GM23338 (cell line): ENCODE measurements at regions not wholly inside any gene's neighbourhood (a gene's known extent, or its start where the extent isn't known, plus 50 kb on each side); places are given as distances from the start of the nearest gene placed in this dataset.

Experiments
- ATAC-seq: fragments of 200-7000 bp; cut with Tn5 transposase; 3 replicates; pipeline ENCODE4 v1.9.1; 2020
- DNase-seq: peaks from one replicate; pipeline ENCODE4 v3.0.0-alpha.2; 2015; ENCODE audit warnings: low spot score
- H2AFZ ChIP-seq: fragments of 200-600 bp; sonication (generic); 2 replicates; pipeline ENCODE4 v1.8.0; 2016; ENCODE audit warnings: antibody characterized with exemption, mild to moderate bottlenecking, moderate library complexity
- H3F3A ChIP-seq: fragments of 200-600 bp; sonication (generic); replicated peaks from 2 replicates; pipeline ENCODE4 v1.8.0; 2017; ENCODE audit warnings: antibody characterized with exemption, mixed run types, low read depth
- H3K27ac ChIP-seq: fragments of 200-600 bp; sonication (generic); 2 replicates; pipeline ENCODE4 v1.6.1; 2016; ENCODE audit warnings: low read depth
- H3K27me3 ChIP-seq: fragments of 200-600 bp; sonication (generic); 2 replicates; pipeline ENCODE4 v1.8.0; 2016; ENCODE audit warnings: mild to moderate bottlenecking, mixed run types, moderate library complexity; ENCODE audit not compliant: insufficient read depth
- H3K36me3 ChIP-seq: fragments of 200-600 bp; sonication (generic); 2 replicates; pipeline ENCODE4 v1.8.0; 2016; ENCODE audit warnings: mild to moderate bottlenecking; ENCODE audit not compliant: insufficient read depth
- H3K4me1 ChIP-seq: fragments of 200-600 bp; sonication (generic); 2 replicates; pipeline ENCODE4 v1.8.0; 2016; ENCODE audit warnings: mild to moderate bottlenecking, moderate library complexity; ENCODE audit not compliant: insufficient read depth
- H3K4me2 ChIP-seq: fragments of 200-600 bp; sonication (generic); 2 replicates; pipeline ENCODE4 v1.7.1; 2017; ENCODE audit warnings: mixed run types
- H3K4me3 ChIP-seq: fragments of 200-600 bp; sonication (generic); 2 replicates; pipeline ENCODE4 v1.6.1; 2016; ENCODE audit warnings: mixed run types
- H3K79me2 ChIP-seq: fragments of 200-600 bp; sonication (generic); replicated peaks from 2 replicates; pipeline ENCODE4 v1.8.0; 2017; ENCODE audit warnings: mild to moderate bottlenecking; ENCODE audit not compliant: insufficient read depth
- H3K9me2 ChIP-seq: fragments of 200-600 bp; sonication (generic); 2 replicates; pipeline ENCODE4 v1.8.0; 2017; ENCODE audit not compliant: insufficient read depth
- H4K20me1 ChIP-seq: fragments of 200-600 bp; sonication (generic); replicated peaks from 2 replicates; pipeline ENCODE4 v1.8.0; 2017; ENCODE audit warnings: mild to moderate bottlenecking; ENCODE audit not compliant: insufficient read depth
- H3K27ac Mint-ChIP-seq: 2 replicates; pipeline ENCODE4 v1.8.0; 2020; ENCODE audit warnings: inconsistent platforms, mild to moderate bottlenecking, moderate library complexity, mixed read lengths
- H3K27me3 Mint-ChIP-seq: 3 replicates; pipeline ENCODE4 v1.8.0; 2022; ENCODE audit warnings: low read depth, mild to moderate bottlenecking, moderate library complexity, mixed read lengths, inconsistent platforms; ENCODE audit not compliant: insufficient read depth, poor library complexity
- H3K36me3 Mint-ChIP-seq: 3 replicates; pipeline ENCODE4 v1.8.0; 2021; ENCODE audit warnings: low read depth, mild to moderate bottlenecking, inconsistent platforms, moderate library complexity, mixed read lengths
- H3K4me1 Mint-ChIP-seq: 3 replicates; pipeline ENCODE4 v1.8.0; 2020; ENCODE audit warnings: mild to moderate bottlenecking, inconsistent platforms, mixed read lengths
- H3K4me3 Mint-ChIP-seq: 3 replicates; pipeline ENCODE4 v1.8.0; 2021; ENCODE audit warnings: moderate library complexity, mild to moderate bottlenecking, inconsistent platforms, mixed read lengths
- H3K9me3 Mint-ChIP-seq: 3 replicates; pipeline ENCODE4 v1.8.0; 2020; ENCODE audit warnings: moderate library complexity, mild to moderate bottlenecking, inconsistent platforms, mixed read lengths
- CREB1 ChIP-seq: fragments of 250-450 bp; sonication (Bioruptor Pico); IDR thresholded peaks from 2 replicates; pipeline ENCODE4 v1.5.0; 2020; ENCODE audit warnings: low read depth, mild to moderate bottlenecking, moderate library complexity
- EZH2 ChIP-seq: fragments of 200-600 bp; sonication (generic); IDR thresholded peaks from one replicate; pipeline ENCODE4 v1.8.0; 2017; ENCODE audit warnings: antibody characterized with exemption, mild to moderate bottlenecking, low read depth; ENCODE audit not compliant: unreplicated experiment
- JUNB ChIP-seq: IDR thresholded peaks from one replicate; pipeline ENCODE4 v1.6.1; 2016; ENCODE audit warnings: antibody characterized with exemption; ENCODE audit not compliant: unreplicated experiment
- NANOG ChIP-seq: IDR thresholded peaks from 2 replicates; pipeline ENCODE4 v1.6.1; 2016; ENCODE audit warnings: antibody characterized with exemption, borderline replicate concordance
- POLR2AphosphoS5 ChIP-seq: IDR thresholded peaks from 2 replicates; pipeline ENCODE4 v1.6.1; 2016; ENCODE audit warnings: antibody characterized with exemption, low read depth
- ZNF331 ChIP-seq: fragments of 250-450 bp; sonication (Bioruptor Pico); IDR thresholded peaks from 2 replicates; pipeline ENCODE4 v1.5.0; 2020; ENCODE audit warnings: low read depth, mild to moderate bottlenecking, moderate library complexity
- TF ChIP-seq, protein P1 (sequence below): fragments of 250-450 bp; sonication (Bioruptor Pico); IDR thresholded peaks from 2 replicates; pipeline ENCODE4 v1.5.0; 2020; ENCODE audit warnings: mild to moderate bottlenecking, moderate library complexity
- TF ChIP-seq, protein P2 (sequence below): IDR thresholded peaks from one replicate; pipeline ENCODE4 v1.6.1; 2018; ENCODE audit warnings: antibody characterized with exemption; ENCODE audit not compliant: unreplicated experiment

DNA sequence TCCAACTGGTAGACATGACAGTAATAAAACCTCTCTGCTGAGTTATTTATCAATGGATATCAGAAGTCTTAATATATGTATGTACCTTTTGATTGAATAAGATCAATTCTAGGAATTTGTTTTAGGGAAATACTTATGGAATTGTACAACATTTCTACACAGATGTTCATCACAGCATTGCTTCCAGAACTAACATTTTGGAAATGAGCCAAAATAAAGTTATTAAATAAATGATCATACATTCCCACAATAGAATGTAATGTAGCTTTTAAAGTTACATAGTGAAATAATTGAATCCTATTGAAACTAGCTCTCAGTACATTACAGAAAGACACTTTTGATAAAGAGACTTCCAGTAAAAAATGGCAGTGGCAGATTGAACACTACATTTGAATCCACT, 481.6 kb upstream of the LRRN3 start:
- no peaks in the 10 kb centered on the region for H3K36me3 Mint-ChIP-seq
- no peaks in the 10 kb centered on the region for H4K20me1 ChIP-seq
- no peak overlapping the region; the same call in 1 of the 2 replicates for H2AFZ ChIP-seq
- no peaks in the 10 kb centered on the region for H3K9me3 Mint-ChIP-seq
- DNase-seq, result no peak
- no peak for ATAC-seq
- no peaks in the 10 kb centered on the region for H3K27me3 Mint-ChIP-seq
- H3K4me3 Mint-ChIP-seq, result no peak overlapping the region
- no peak overlapping the region for H3K27ac ChIP-seq
- no peaks in the 10 kb centered on the region for H3K4me1 Mint-ChIP-seq
- H3K27ac Mint-ChIP-seq, result no peak overlapping the region
- no peaks in the 10 kb centered on the region for H3K79me2 ChIP-seq
- H3K4me2 ChIP-seq, result no peak overlapping the region
- no peak overlapping the region for H3K4me3 ChIP-seq
- H3K36me3 ChIP-seq, result no peaks in the 10 kb centered on the region
- H3F3A ChIP-seq, result no peaks in the 10 kb centered on the region
- H3K4me1 ChIP-seq, result no peaks in the 10 kb centered on the region
- no peaks in the 10 kb centered on the region for H3K9me2 ChIP-seq
- TF ChIP-seq, protein P1, sequence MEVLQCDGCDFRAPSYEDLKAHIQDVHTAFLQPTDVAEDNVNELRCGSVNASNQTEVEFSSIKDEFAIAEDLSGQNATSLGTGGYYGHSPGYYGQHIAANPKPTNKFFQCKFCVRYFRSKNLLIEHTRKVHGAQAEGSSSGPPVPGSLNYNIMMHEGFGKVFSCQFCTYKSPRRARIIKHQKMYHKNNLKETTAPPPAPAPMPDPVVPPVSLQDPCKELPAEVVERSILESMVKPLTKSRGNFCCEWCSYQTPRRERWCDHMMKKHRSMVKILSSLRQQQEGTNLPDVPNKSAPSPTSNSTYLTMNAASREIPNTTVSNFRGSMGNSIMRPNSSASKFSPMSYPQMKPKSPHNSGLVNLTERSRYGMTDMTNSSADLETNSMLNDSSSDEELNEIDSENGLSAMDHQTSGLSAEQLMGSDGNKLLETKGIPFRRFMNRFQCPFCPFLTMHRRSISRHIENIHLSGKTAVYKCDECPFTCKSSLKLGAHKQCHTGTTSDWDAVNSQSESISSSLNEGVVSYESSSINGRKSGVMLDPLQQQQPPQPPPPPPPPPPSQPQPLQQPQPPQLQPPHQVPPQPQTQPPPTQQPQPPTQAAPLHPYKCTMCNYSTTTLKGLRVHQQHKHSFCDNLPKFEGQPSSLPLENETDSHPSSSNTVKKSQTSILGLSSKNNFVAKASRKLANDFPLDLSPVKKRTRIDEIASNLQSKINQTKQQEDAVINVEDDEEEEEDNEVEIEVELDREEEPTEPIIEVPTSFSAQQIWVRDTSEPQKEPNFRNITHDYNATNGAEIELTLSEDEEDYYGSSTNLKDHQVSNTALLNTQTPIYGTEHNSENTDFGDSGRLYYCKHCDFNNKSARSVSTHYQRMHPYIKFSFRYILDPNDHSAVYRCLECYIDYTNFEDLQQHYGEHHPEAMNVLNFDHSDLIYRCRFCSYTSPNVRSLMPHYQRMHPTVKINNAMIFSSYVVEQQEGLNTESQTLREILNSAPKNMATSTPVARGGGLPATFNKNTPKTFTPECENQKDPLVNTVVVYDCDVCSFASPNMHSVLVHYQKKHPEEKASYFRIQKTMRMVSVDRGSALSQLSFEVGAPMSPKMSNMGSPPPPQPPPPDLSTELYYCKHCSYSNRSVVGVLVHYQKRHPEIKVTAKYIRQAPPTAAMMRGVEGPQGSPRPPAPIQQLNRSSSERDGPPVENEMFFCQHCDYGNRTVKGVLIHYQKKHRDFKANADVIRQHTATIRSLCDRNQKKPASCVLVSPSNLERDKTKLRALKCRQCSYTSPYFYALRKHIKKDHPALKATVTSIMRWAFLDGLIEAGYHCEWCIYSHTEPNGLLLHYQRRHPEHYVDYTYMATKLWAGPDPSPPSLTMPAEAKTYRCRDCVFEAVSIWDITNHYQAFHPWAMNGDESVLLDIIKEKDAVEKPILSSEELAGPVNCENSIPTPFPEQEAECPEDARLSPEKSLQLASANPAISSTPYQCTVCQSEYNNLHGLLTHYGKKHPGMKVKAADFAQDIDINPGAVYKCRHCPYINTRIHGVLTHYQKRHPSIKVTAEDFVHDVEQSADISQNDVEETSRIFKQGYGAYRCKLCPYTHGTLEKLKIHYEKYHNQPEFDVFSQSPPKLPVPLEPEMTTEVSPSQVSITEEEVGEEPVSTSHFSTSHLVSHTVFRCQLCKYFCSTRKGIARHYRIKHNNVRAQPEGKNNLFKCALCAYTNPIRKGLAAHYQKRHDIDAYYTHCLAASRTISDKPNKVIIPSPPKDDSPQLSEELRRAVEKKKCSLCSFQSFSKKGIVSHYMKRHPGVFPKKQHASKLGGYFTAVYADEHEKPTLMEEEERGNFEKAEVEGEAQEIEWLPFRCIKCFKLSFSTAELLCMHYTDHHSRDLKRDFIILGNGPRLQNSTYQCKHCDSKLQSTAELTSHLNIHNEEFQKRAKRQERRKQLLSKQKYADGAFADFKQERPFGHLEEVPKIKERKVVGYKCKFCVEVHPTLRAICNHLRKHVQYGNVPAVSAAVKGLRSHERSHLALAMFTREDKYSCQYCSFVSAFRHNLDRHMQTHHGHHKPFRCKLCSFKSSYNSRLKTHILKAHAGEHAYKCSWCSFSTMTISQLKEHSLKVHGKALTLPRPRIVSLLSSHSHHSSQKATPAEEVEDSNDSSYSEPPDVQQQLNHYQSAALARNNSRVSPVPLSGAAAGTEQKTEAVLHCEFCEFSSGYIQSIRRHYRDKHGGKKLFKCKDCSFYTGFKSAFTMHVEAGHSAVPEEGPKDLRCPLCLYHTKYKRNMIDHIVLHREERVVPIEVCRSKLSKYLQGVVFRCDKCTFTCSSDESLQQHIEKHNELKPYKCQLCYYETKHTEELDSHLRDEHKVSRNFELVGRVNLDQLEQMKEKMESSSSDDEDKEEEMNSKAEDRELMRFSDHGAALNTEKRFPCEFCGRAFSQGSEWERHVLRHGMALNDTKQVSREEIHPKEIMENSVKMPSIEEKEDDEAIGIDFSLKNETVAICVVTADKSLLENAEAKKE (CRISPR knock-in tag), result no peak
- TF ChIP-seq NANOG (no peak), EZH2 (no peak), JUNB (no peak), ZNF331 (CRISPR knock-in tag) (no peak), CREB1 (CRISPR knock-in tag) (no peak), POLR2AphosphoS5 (no peak)
- TF ChIP-seq, protein P2, sequence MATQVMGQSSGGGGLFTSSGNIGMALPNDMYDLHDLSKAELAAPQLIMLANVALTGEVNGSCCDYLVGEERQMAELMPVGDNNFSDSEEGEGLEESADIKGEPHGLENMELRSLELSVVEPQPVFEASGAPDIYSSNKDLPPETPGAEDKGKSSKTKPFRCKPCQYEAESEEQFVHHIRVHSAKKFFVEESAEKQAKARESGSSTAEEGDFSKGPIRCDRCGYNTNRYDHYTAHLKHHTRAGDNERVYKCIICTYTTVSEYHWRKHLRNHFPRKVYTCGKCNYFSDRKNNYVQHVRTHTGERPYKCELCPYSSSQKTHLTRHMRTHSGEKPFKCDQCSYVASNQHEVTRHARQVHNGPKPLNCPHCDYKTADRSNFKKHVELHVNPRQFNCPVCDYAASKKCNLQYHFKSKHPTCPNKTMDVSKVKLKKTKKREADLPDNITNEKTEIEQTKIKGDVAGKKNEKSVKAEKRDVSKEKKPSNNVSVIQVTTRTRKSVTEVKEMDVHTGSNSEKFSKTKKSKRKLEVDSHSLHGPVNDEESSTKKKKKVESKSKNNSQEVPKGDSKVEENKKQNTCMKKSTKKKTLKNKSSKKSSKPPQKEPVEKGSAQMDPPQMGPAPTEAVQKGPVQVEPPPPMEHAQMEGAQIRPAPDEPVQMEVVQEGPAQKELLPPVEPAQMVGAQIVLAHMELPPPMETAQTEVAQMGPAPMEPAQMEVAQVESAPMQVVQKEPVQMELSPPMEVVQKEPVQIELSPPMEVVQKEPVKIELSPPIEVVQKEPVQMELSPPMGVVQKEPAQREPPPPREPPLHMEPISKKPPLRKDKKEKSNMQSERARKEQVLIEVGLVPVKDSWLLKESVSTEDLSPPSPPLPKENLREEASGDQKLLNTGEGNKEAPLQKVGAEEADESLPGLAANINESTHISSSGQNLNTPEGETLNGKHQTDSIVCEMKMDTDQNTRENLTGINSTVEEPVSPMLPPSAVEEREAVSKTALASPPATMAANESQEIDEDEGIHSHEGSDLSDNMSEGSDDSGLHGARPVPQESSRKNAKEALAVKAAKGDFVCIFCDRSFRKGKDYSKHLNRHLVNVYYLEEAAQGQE, result no peak
- no peaks in the 10 kb centered on the region for H3K27me3 ChIP-seq
